ENCODE measurements at regions not wholly inside any gene's neighbourhood (a gene's known extent, or its start where the extent isn't known, plus 50 kb on each side); places are given as distances from the start of the nearest gene placed in this dataset.

- no peak for DNase-seq
- Histone ChIP-seq H3K27me3 (replicated peaks in 2 of 5; ENCODE audit: control insufficient read depth in 4 of 5, insufficient read depth in 5 of 5, low read length in 4 of 5) (no peaks in the 10 kb centered on the region), H3K4me3 (ENCODE audit: control insufficient read depth in 1 of 7, extremely low read depth in 1 of 7, insufficient read depth in 4 of 7, low read depth in 2 of 7, low read length in 6 of 7) (no peak overlapping the region), H3K9me3 (ENCODE audit: control extremely low read depth in 1 of 5, control insufficient read depth in 4 of 5, insufficient read depth in 2 of 5, low read depth in 1 of 5, low read length in 4 of 5) (peaks cover 0 to 2% (median 0%) of the 10 kb centered on the region in 5 experiments), H3K4me1 (ENCODE audit: control extremely low read depth in 1 of 4, control insufficient read depth in 4 of 4, insufficient read depth in 4 of 4, low read length in 3 of 4) (no peaks in the 10 kb centered on the region), H3K27ac (ENCODE audit: insufficient read depth in 1 of 2, low read depth in 1 of 2, low read length in 2 of 2, poor library complexity in 1 of 2, severe bottlenecking in 2 of 2) (no peak overlapping the region), H3K36me3 (ENCODE audit: control insufficient read depth in 4 of 4, insufficient read depth in 4 of 4, low read length in 3 of 4) (no peaks in the 10 kb centered on the region)
- ChIA-PET CTCF (no interaction called here), POLR2A (no interaction called here)
- 87% methylated on average over 7 of the region's 8 CpGs for WGBS (ENCODE audit: insufficient coverage)
Observed at GRCh38 chr4:53821179-53821851, 230.0 kb upstream of the LNX1 start.

GRCh38 chr4:53818104-53818503 lies 226.8 kb upstream of the LNX1 start:
- 72% methylated on average over 4 of the region's 5 CpGs for WGBS (ENCODE audit: insufficient coverage)
- Histone ChIP-seq H3K4me1 (ENCODE audit: control extremely low read depth in 1 of 4, control insufficient read depth in 4 of 4, insufficient read depth in 4 of 4, low read length in 3 of 4) (no peaks in the 10 kb centered on the region), H3K4me3 (ENCODE audit: control insufficient read depth in 1 of 7, extremely low read depth in 1 of 7, insufficient read depth in 4 of 7, low read depth in 2 of 7, low read length in 6 of 7) (no peak overlapping the region), H3K9me3 (ENCODE audit: control extremely low read depth in 1 of 5, control insufficient read depth in 4 of 5, insufficient read depth in 2 of 5, low read depth in 1 of 5, low read length in 4 of 5) (peaks cover 0 to 2% (median 0%) of the 10 kb centered on the region in 5 experiments), H3K36me3 (ENCODE audit: control insufficient read depth in 4 of 4, insufficient read depth in 4 of 4, low read length in 3 of 4) (no peaks in the 10 kb centered on the region), H3K27ac (ENCODE audit: insufficient read depth in 1 of 2, low read depth in 1 of 2, low read length in 2 of 2, poor library complexity in 1 of 2, severe bottlenecking in 2 of 2) (no peak overlapping the region), H3K27me3 (replicated peaks in 2 of 5; ENCODE audit: control insufficient read depth in 4 of 5, insufficient read depth in 5 of 5, low read length in 4 of 5) (no peaks in the 10 kb centered on the region)
- ChIA-PET POLR2A (interaction anchor here (0.5 kb wide), 1 partner anchor 109 kb away, joined by 4 read pairs; no protein-coding TSS in a partner anchor), CTCF (no interaction called here)
- no peak for DNase-seq

- ChIA-PET POLR2A (no interaction called here), CTCF (interaction anchor here (0.8 kb wide), 1 partner anchor 113 kb away, joined by 3 read pairs; no protein-coding TSS in a partner anchor)
- no peak overlapping the region for H3K27ac ChIP-seq (ENCODE audit: insufficient read depth in 1 of 2, low read depth in 1 of 2, low read length in 2 of 2, poor library complexity in 1 of 2, severe bottlenecking in 2 of 2)
- WGBS (ENCODE audit: insufficient coverage): 61% methylated on average over 9 of the region's 10 CpGs
- no peaks in the 10 kb centered on the region for H3K9me3 ChIP-seq (ENCODE audit: control extremely low read depth in 1 of 5, control insufficient read depth in 4 of 5, insufficient read depth in 2 of 5, low read depth in 1 of 5, low read length in 4 of 5)
- no peak overlapping the region for H3K4me3 ChIP-seq (ENCODE audit: control insufficient read depth in 1 of 7, extremely low read depth in 1 of 7, insufficient read depth in 4 of 7, low read depth in 2 of 7, low read length in 6 of 7)
- H3K4me1 ChIP-seq (ENCODE audit: control extremely low read depth in 1 of 4, control insufficient read depth in 4 of 4, insufficient read depth in 4 of 4, low read length in 3 of 4): no peaks in the 10 kb centered on the region
- no peaks in the 10 kb centered on the region for H3K36me3 ChIP-seq (ENCODE audit: control insufficient read depth in 4 of 4, insufficient read depth in 4 of 4, low read length in 3 of 4)
- H3K27me3 ChIP-seq (replicated peaks in 2 of 5; ENCODE audit: control insufficient read depth in 4 of 5, insufficient read depth in 5 of 5, low read length in 4 of 5): no peaks in the 10 kb centered on the region
- DNase-seq: no peak
Observed at GRCh38 chr4:53816561-53816960, 225.3 kb upstream of the LNX1 start.

GRCh38 chr4:53815281-53815680 lies 224.0 kb upstream of the LNX1 start:
- no peak for DNase-seq
- CTCF ChIA-PET: interaction anchor here (2.7 kb wide), 1 partner anchor 10 kb away, joined by 7 read pairs; no protein-coding TSS in a partner anchor
- Histone ChIP-seq H3K4me3 (ENCODE audit: control insufficient read depth in 1 of 7, extremely low read depth in 1 of 7, insufficient read depth in 4 of 7, low read depth in 2 of 7, low read length in 6 of 7) (no peak overlapping the region), H3K27ac (ENCODE audit: insufficient read depth in 1 of 2, low read depth in 1 of 2, low read length in 2 of 2, poor library complexity in 1 of 2, severe bottlenecking in 2 of 2) (no peak overlapping the region), H3K27me3 (replicated peaks in 2 of 5; ENCODE audit: control insufficient read depth in 4 of 5, insufficient read depth in 5 of 5, low read length in 4 of 5) (peaks cover 0 to 2% (median 0%) of the 10 kb centered on the region in 5 experiments), H3K36me3 (ENCODE audit: control insufficient read depth in 4 of 4, insufficient read depth in 4 of 4, low read length in 3 of 4) (no peaks in the 10 kb centered on the region), H3K4me1 (ENCODE audit: control extremely low read depth in 1 of 4, control insufficient read depth in 4 of 4, insufficient read depth in 4 of 4, low read length in 3 of 4) (no peaks in the 10 kb centered on the region), H3K9me3 (ENCODE audit: control extremely low read depth in 1 of 5, control insufficient read depth in 4 of 5, insufficient read depth in 2 of 5, low read depth in 1 of 5, low read length in 4 of 5) (no peaks in the 10 kb centered on the region)
- 100% methylated on average over 2 of the region's 3 CpGs for WGBS (ENCODE audit: insufficient coverage)
- POLR2A ChIA-PET: no interaction called here

- H3K27me3 ChIP-seq (replicated peaks in 2 of 5; ENCODE audit: control insufficient read depth in 4 of 5, insufficient read depth in 5 of 5, low read length in 4 of 5): peaks cover 0 to 2% (median 0%) of the 10 kb centered on the region in 5 experiments
- DNase-seq: no peak
- no peaks in the 10 kb centered on the region for H3K36me3 ChIP-seq (ENCODE audit: control insufficient read depth in 4 of 4, insufficient read depth in 4 of 4, low read length in 3 of 4)
- WGBS (ENCODE audit: insufficient coverage): no CpG with 5 or more reads among the region's 4 CpGs
- no peak overlapping the region for H3K4me3 ChIP-seq (ENCODE audit: control insufficient read depth in 1 of 7, extremely low read depth in 1 of 7, insufficient read depth in 4 of 7, low read depth in 2 of 7, low read length in 6 of 7)
- H3K4me1 ChIP-seq (ENCODE audit: control extremely low read depth in 1 of 4, control insufficient read depth in 4 of 4, insufficient read depth in 4 of 4, low read length in 3 of 4): no peaks in the 10 kb centered on the region
- POLR2A ChIA-PET: no interaction called here
- no peaks in the 10 kb centered on the region for H3K9me3 ChIP-seq (ENCODE audit: control extremely low read depth in 1 of 5, control insufficient read depth in 4 of 5, insufficient read depth in 2 of 5, low read depth in 1 of 5, low read length in 4 of 5)
- CTCF ChIA-PET: interaction anchor here (1.2 to 2.7 kb wide), 2 partner anchors 9 to 420 kb away, joined by 3 to 7 read pairs; no protein-coding TSS in a partner anchor
- no peak overlapping the region for H3K27ac ChIP-seq (ENCODE audit: insufficient read depth in 1 of 2, low read depth in 1 of 2, low read length in 2 of 2, poor library complexity in 1 of 2, severe bottlenecking in 2 of 2)
Observed at GRCh38 chr4:53813998-53814397, 222.7 kb upstream of the LNX1 start.

- DNase-seq: no peak
- no peak overlapping the region for H3K27ac ChIP-seq (ENCODE audit: insufficient read depth in 1 of 2, low read depth in 1 of 2, low read length in 2 of 2, poor library complexity in 1 of 2, severe bottlenecking in 2 of 2)
- no peaks in the 10 kb centered on the region for H3K36me3 ChIP-seq (ENCODE audit: control insufficient read depth in 4 of 4, insufficient read depth in 4 of 4, low read length in 3 of 4)
- no peaks in the 10 kb centered on the region for H3K9me3 ChIP-seq (ENCODE audit: control extremely low read depth in 1 of 5, control insufficient read depth in 4 of 5, insufficient read depth in 2 of 5, low read depth in 1 of 5, low read length in 4 of 5)
- no peak overlapping the region for H3K4me3 ChIP-seq (ENCODE audit: control insufficient read depth in 1 of 7, extremely low read depth in 1 of 7, insufficient read depth in 4 of 7, low read depth in 2 of 7, low read length in 6 of 7)
- WGBS (ENCODE audit: insufficient coverage): 100% methylated on average over 2 of the region's 4 CpGs
- H3K27me3 ChIP-seq (replicated peaks in 2 of 5; ENCODE audit: control insufficient read depth in 4 of 5, insufficient read depth in 5 of 5, low read length in 4 of 5): peaks cover 0 to 3% (median 0%) of the 10 kb centered on the region in 5 experiments
- no peaks in the 10 kb centered on the region for H3K4me1 ChIP-seq (ENCODE audit: control extremely low read depth in 1 of 4, control insufficient read depth in 4 of 4, insufficient read depth in 4 of 4, low read length in 3 of 4)
- ChIA-PET POLR2A (no interaction called here), CTCF (no interaction called here)
Observed at GRCh38 chr4:53810643-53811042, 219.4 kb upstream of the LNX1 start.

GRCh38 chr4:53809816-53810215 lies 218.5 kb upstream of the LNX1 start:
- H3K9me3 ChIP-seq (ENCODE audit: control extremely low read depth in 1 of 5, control insufficient read depth in 4 of 5, insufficient read depth in 2 of 5, low read depth in 1 of 5, low read length in 4 of 5): no peaks in the 10 kb centered on the region
- no peak overlapping the region for H3K27ac ChIP-seq (ENCODE audit: insufficient read depth in 1 of 2, low read depth in 1 of 2, low read length in 2 of 2, poor library complexity in 1 of 2, severe bottlenecking in 2 of 2)
- ChIA-PET CTCF (interaction anchor here (0.8 kb wide), 1 partner anchor 794 kb away, joined by 3 read pairs; no protein-coding TSS in a partner anchor), POLR2A (no interaction called here)
- H3K27me3 ChIP-seq (replicated peaks in 2 of 5; ENCODE audit: control insufficient read depth in 4 of 5, insufficient read depth in 5 of 5, low read length in 4 of 5): peaks cover 0 to 3% (median 0%) of the 10 kb centered on the region in 5 experiments
- no peaks in the 10 kb centered on the region for H3K4me1 ChIP-seq (ENCODE audit: control extremely low read depth in 1 of 4, control insufficient read depth in 4 of 4, insufficient read depth in 4 of 4, low read length in 3 of 4)
- no peak for DNase-seq
- 100% methylated on average over 2 of the region's 3 CpGs for WGBS (ENCODE audit: insufficient coverage)
- H3K4me3 ChIP-seq (ENCODE audit: control insufficient read depth in 1 of 7, extremely low read depth in 1 of 7, insufficient read depth in 4 of 7, low read depth in 2 of 7, low read length in 6 of 7): no peak overlapping the region
- no peaks in the 10 kb centered on the region for H3K36me3 ChIP-seq (ENCODE audit: control insufficient read depth in 4 of 4, insufficient read depth in 4 of 4, low read length in 3 of 4)

Measured in common myeloid progenitor, CD34-positive (primary cell).